ENCODE measurements at regions not wholly inside any gene's neighbourhood (a gene's known extent, or its start where the extent isn't known, plus 50 kb on each side); places are given as distances from the start of the nearest gene placed in this dataset.

DNA sequence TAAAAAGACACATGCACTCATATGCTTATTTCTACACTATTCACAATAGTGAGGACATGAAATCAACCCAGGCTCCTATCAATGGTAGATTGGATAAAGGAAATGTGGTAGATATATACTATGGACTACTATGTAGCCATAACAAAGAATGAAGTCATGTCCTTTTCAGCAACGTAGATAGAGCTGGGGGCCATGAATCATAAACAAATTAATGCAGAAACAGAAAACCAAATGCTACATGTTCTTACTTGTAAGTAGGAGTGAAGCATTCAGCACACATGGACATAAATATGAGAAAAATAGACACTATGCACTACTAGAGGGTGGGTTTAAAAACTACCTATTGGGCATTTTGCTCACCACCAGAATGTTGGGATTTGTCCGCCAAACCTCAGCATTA, 278.0 kb upstream of the MIS18BP1 start:
- no peak for TF ChIP-seq EZH2 (optimal IDR thresholded peaks at IDR 0.05; ENCODE audit: low read depth, low read length)
- TF ChIP-seq, protein P1, sequence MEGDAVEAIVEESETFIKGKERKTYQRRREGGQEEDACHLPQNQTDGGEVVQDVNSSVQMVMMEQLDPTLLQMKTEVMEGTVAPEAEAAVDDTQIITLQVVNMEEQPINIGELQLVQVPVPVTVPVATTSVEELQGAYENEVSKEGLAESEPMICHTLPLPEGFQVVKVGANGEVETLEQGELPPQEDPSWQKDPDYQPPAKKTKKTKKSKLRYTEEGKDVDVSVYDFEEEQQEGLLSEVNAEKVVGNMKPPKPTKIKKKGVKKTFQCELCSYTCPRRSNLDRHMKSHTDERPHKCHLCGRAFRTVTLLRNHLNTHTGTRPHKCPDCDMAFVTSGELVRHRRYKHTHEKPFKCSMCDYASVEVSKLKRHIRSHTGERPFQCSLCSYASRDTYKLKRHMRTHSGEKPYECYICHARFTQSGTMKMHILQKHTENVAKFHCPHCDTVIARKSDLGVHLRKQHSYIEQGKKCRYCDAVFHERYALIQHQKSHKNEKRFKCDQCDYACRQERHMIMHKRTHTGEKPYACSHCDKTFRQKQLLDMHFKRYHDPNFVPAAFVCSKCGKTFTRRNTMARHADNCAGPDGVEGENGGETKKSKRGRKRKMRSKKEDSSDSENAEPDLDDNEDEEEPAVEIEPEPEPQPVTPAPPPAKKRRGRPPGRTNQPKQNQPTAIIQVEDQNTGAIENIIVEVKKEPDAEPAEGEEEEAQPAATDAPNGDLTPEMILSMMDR (IDR thresholded peaks at IDR 0.05; ENCODE audit: low read length): no peak
- no peak for TF ChIP-seq EZH2phosphoT487 (IDR thresholded peaks at IDR 0.05; ENCODE audit: low read length)
- no peak overlapping the region for H3K9ac ChIP-seq (ENCODE audit: low read length)
- H2AFZ ChIP-seq (ENCODE audit: low read length): no peak overlapping the region
- H3K27ac ChIP-seq (ENCODE audit: low read length): no peak overlapping the region
- H3F3A ChIP-seq (ENCODE audit: insufficient read depth, low read length): no peaks in the 10 kb centered on the region
- H3K36me3 ChIP-seq (replicated peaks; ENCODE audit: insufficient read depth, low read length): no peaks in the 10 kb centered on the region
- no peaks in the 10 kb centered on the region for H3K9me2 ChIP-seq (replicated peaks; ENCODE audit: insufficient read depth, low read length)
- H3K9me3 ChIP-seq (replicated peaks; ENCODE audit: insufficient read depth, low read length): no peaks in the 10 kb centered on the region
- no peaks in the 10 kb centered on the region for H3K79me2 ChIP-seq (ENCODE audit: low read length)
- no peaks in the 10 kb centered on the region for H3K27me3 ChIP-seq (replicated peaks; ENCODE audit: insufficient read depth, low read length)
- no peaks in the 10 kb centered on the region for H4K20me1 ChIP-seq (ENCODE audit: insufficient read depth, low read length)
- H3K4me1 ChIP-seq (ENCODE audit: low read length): no peaks in the 10 kb centered on the region
- no peak overlapping the region for H3K4me3 ChIP-seq (ENCODE audit: low read length)
- H3K4me2 ChIP-seq (ENCODE audit: low read depth, low read length): no peak overlapping the region
- no peak for DNase-seq

DNA sequence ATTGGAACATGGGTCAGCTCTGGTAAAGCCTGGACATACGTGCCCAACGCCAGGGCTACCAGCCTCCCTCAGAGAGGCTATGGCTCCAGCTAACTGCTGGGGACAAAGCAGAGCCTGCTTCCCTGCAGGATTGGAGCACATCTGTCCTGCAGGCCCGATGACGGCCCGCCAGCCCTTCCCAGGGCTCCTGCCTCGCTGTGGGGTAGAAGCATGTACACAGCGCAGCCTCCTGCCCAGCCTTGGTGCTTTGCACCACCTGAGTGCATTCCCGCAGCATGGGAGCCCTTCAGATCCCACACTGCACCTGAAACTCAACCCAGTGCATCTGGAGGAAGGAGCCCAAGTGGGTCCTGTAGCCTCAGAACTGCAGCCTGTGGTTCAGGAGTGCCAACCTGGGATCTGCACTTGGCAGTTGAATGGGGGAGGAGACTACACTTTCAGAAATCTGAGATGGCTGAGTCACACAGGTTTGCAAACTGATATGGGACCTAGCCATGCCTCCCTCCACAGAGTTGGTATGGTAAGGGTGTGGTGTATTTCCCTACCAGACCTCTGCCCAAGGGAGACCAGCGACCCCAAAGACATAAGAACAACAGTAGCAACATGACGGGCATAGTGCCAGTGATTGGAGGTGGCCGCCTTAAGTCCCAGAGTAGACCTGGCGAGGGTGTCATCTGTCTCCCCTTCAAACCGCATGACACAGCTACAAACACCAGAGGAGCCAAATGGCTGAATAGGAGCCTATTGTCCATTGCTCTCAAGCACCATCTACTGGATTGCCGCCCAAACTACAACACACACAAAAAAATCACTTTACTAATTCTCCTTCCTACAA, 273.9 kb upstream of the MIS18BP1 start:
- Histone ChIP-seq H3K27ac (ENCODE audit: low read length) (no peak overlapping the region), H3K27me3 (replicated peaks; ENCODE audit: insufficient read depth, low read length) (no peaks in the 10 kb centered on the region), H3K9me3 (replicated peaks; ENCODE audit: insufficient read depth, low read length) (no peaks in the 10 kb centered on the region), H3F3A (ENCODE audit: insufficient read depth, low read length) (no peaks in the 10 kb centered on the region), H3K9ac (ENCODE audit: low read length) (no peak overlapping the region), H3K4me1 (ENCODE audit: low read length) (no peaks in the 10 kb centered on the region), H3K9me2 (replicated peaks; ENCODE audit: insufficient read depth, low read length) (no peaks in the 10 kb centered on the region), H2AFZ (ENCODE audit: low read length) (no peak overlapping the region), H3K4me2 (ENCODE audit: low read depth, low read length) (no peak overlapping the region), H4K20me1 (ENCODE audit: insufficient read depth, low read length) (no peaks in the 10 kb centered on the region), H3K4me3 (ENCODE audit: low read length) (no peak overlapping the region), H3K79me2 (ENCODE audit: low read length) (no peaks in the 10 kb centered on the region), H3K36me3 (replicated peaks; ENCODE audit: insufficient read depth, low read length) (no peaks in the 10 kb centered on the region)
- DNase-seq: peak; percentile 10
- TF ChIP-seq EZH2 (optimal IDR thresholded peaks at IDR 0.05; ENCODE audit: low read depth, low read length) (no peak), EZH2phosphoT487 (IDR thresholded peaks at IDR 0.05; ENCODE audit: low read length) (no peak)
- TF ChIP-seq, protein P1 (IDR thresholded peaks at IDR 0.05; ENCODE audit: low read length): peak; percentile 47

DNA sequence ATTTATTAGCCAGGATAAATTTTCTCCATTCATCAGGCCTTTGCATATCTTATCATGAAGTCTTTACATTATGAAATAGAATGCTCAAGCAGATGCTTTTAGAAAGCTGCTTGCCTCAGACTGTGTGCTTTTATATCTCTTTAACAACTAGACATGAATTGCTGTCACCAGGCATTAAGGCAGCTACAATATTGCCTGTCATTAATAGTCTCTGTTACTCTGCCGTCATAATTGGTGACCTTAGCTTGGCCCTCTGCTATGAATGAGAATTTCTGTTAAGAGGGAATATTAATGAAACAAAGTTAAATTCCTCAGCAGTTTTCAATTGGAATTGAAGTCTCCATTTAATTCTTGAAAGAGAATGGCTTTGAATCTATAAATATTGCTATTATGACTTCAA, 266.8 kb upstream of the MIS18BP1 start:
- Histone ChIP-seq H3K27ac (ENCODE audit: low read length) (no peak overlapping the region), H3K4me1 (ENCODE audit: low read length) (no peaks in the 10 kb centered on the region), H3K4me3 (ENCODE audit: low read length) (no peak overlapping the region), H2AFZ (ENCODE audit: low read length) (no peak overlapping the region), H3K9me3 (replicated peaks; ENCODE audit: insufficient read depth, low read length) (no peaks in the 10 kb centered on the region), H4K20me1 (ENCODE audit: insufficient read depth, low read length) (no peaks in the 10 kb centered on the region), H3K79me2 (ENCODE audit: low read length) (no peaks in the 10 kb centered on the region), H3F3A (ENCODE audit: insufficient read depth, low read length) (no peaks in the 10 kb centered on the region), H3K4me2 (ENCODE audit: low read depth, low read length) (no peak overlapping the region), H3K9me2 (replicated peaks; ENCODE audit: insufficient read depth, low read length) (no peaks in the 10 kb centered on the region), H3K9ac (ENCODE audit: low read length) (no peak overlapping the region), H3K36me3 (replicated peaks; ENCODE audit: insufficient read depth, low read length) (no peaks in the 10 kb centered on the region), H3K27me3 (replicated peaks; ENCODE audit: insufficient read depth, low read length) (no peaks in the 10 kb centered on the region)
- no peak for DNase-seq
- TF ChIP-seq, protein P1 (IDR thresholded peaks at IDR 0.05; ENCODE audit: low read length): no peak
- TF ChIP-seq EZH2 (optimal IDR thresholded peaks at IDR 0.05; ENCODE audit: low read depth, low read length) (no peak), EZH2phosphoT487 (IDR thresholded peaks at IDR 0.05; ENCODE audit: low read length) (no peak)

All from MM.1S (cell line).